ENCODE measurements at regions not wholly inside any gene's neighbourhood (a gene's known extent, or its start where the extent isn't known, plus 50 kb on each side); places are given as distances from the start of the nearest gene placed in this dataset.
"Not testable (repeated sequence)": the region's sequence is repeated elsewhere in the genome, so short reads cannot be mapped to it uniquely, and the experiment has no call there.

GRCh38 chr11:37503411-37504059, 905.5 kb upstream of the RAG2 start:
- DNase-seq (ENCODE audit: extremely low read depth in 1 of 2, low read depth in 1 of 2): no peak

GRCh38 chr11:37502202-37502601, 904.2 kb upstream of the RAG2 start:
- no peak for DNase-seq (ENCODE audit: extremely low read depth in 1 of 2, low read depth in 1 of 2)

GRCh38 chr11:37500425-37500824, 902.4 kb upstream of the RAG2 start:
- no peak for DNase-seq (ENCODE audit: extremely low read depth in 1 of 2, low read depth in 1 of 2)

GRCh38 chr11:37497326-37497725, 899.3 kb upstream of the RAG2 start:
- DNase-seq (ENCODE audit: extremely low read depth in 1 of 2, low read depth in 1 of 2): no peak

- DNase-seq (ENCODE audit: extremely low read depth in 1 of 2, low read depth in 1 of 2): no peak
Observed at GRCh38 chr11:37496201-37496600, 898.2 kb upstream of the RAG2 start.

- DNase-seq (ENCODE audit: extremely low read depth in 1 of 2, low read depth in 1 of 2): no peak
Observed at GRCh38 chr11:37484298-37484697, 886.3 kb upstream of the RAG2 start.

- DNase-seq (ENCODE audit: extremely low read depth in 1 of 2, low read depth in 1 of 2): no peak
Observed at GRCh38 chr11:37483761-37484160, 885.7 kb upstream of the RAG2 start.

- no peak for DNase-seq (ENCODE audit: extremely low read depth in 1 of 2, low read depth in 1 of 2)
Observed at GRCh38 chr11:37474889-37475288, 876.9 kb upstream of the RAG2 start.

GRCh38 chr11:37468344-37468743, 870.3 kb upstream of the RAG2 start:
- no peak for DNase-seq (ENCODE audit: extremely low read depth in 1 of 2, low read depth in 1 of 2)

GRCh38 chr11:37465221-37465620, 867.2 kb upstream of the RAG2 start:
- DNase-seq (ENCODE audit: extremely low read depth in 1 of 2, low read depth in 1 of 2): no peak

- no peak for DNase-seq (ENCODE audit: extremely low read depth in 1 of 2, low read depth in 1 of 2)
Observed at GRCh38 chr11:37459456-37459855, 861.4 kb upstream of the RAG2 start.

- DNase-seq (ENCODE audit: extremely low read depth in 1 of 2, low read depth in 1 of 2): no peak
Observed at GRCh38 chr11:37456746-37457145, 858.7 kb upstream of the RAG2 start.

GRCh38 chr11:37451903-37452302, 853.9 kb upstream of the RAG2 start:
- DNase-seq (ENCODE audit: extremely low read depth in 1 of 2, low read depth in 1 of 2): no peak

GRCh38 chr11:37450613-37451012, 852.6 kb upstream of the RAG2 start:
- DNase-seq (ENCODE audit: extremely low read depth in 1 of 2, low read depth in 1 of 2): no peak

GRCh38 chr11:37449146-37449545, 851.1 kb upstream of the RAG2 start:
- no peak for DNase-seq (ENCODE audit: extremely low read depth in 1 of 2, low read depth in 1 of 2)

- no peak for DNase-seq (ENCODE audit: extremely low read depth in 1 of 2, low read depth in 1 of 2)
Observed at GRCh38 chr11:37442576-37442975, 844.5 kb upstream of the RAG2 start.

GRCh38 chr11:37431633-37432230, 833.7 kb upstream of the RAG2 start:
- DNase-seq (ENCODE audit: extremely low read depth in 1 of 2, low read depth in 1 of 2): not testable (repeated sequence)

- DNase-seq (ENCODE audit: extremely low read depth in 1 of 2, low read depth in 1 of 2): not testable (repeated sequence)
Observed at GRCh38 chr11:37430966-37431632, 833.1 kb upstream of the RAG2 start.

- no peak for DNase-seq (ENCODE audit: extremely low read depth in 1 of 2, low read depth in 1 of 2)
Observed at GRCh38 chr11:37422511-37422910, 824.5 kb upstream of the RAG2 start.

- no peak for DNase-seq (ENCODE audit: extremely low read depth in 1 of 2, low read depth in 1 of 2)
Observed at GRCh38 chr11:37411289-37411688, 813.3 kb upstream of the RAG2 start.

GRCh38 chr11:37409124-37409523, 811.1 kb upstream of the RAG2 start:
- DNase-seq (ENCODE audit: extremely low read depth in 1 of 2, low read depth in 1 of 2): no peak

- DNase-seq (ENCODE audit: extremely low read depth in 1 of 2, low read depth in 1 of 2): no peak
Observed at GRCh38 chr11:37407461-37407860, 809.4 kb upstream of the RAG2 start.

All from stimulated activated CD8-positive, alpha-beta memory T cell treated with anti-CD3 and anti-CD28 coated beads, Interleukin-7, amount 100 ng/mL, for 48 hours (primary cell).